ENCODE measurements at regions not wholly inside any gene's neighbourhood (a gene's known extent, or its start where the extent isn't known, plus 50 kb on each side); places are given as distances from the start of the nearest gene placed in this dataset.

- TF ChIP-seq CTCF (IDR thresholded peaks at IDR 0.05) (no peak), POLR2A (IDR thresholded peaks at IDR 0.05) (no peak)
Measured at GRCh38 chr6:6808915-6809314, 220.4 kb downstream of the LY86 start.

All from uterus (tissue), 2 donors.